Peyer's patch (tissue), 4 donors: ENCODE measurements at regions not wholly inside any gene's neighbourhood (a gene's known extent, or its start where the extent isn't known, plus 50 kb on each side); places are given as distances from the start of the nearest gene placed in this dataset.

Source experiments
- DNase-seq, 3 donors: peaks; one replicate each; pipeline ENCODE4 v3.0.0-alpha.2; 2017 to 2019
- H3K27ac ChIP-seq, 4 donors: fragments of 200-600 bp; sonication (generic); one replicate each; pipeline ENCODE4 v1.5.1; 2016 to 2019
- H3K27me3 ChIP-seq, 2 donors: fragments of 200-600 bp; sonication (generic); one replicate each; pipeline ENCODE4 v1.5.1; 2019
- H3K36me3 ChIP-seq, 3 donors: fragments of 200-600 bp; sonication (generic); one replicate each; pipeline ENCODE4 v1.5.1; 2016 to 2019
- H3K4me1 ChIP-seq, 4 donors: fragments of 200-600 bp; sonication (generic); one replicate each; pipeline ENCODE4 v1.5.1; 2016 to 2019
- H3K4me3 ChIP-seq, 4 donors: fragments of 200-600 bp; sonication (generic); 1 replicate in 3 of 4; 2 replicates in 1 of 4; pipeline ENCODE4 v1.5.1; 2016 to 2019; ENCODE audit warnings: mild to moderate bottlenecking in 1 of 4
- H3K9me3 ChIP-seq, 4 donors: fragments of 200-600 bp; sonication (generic); one replicate each; pipeline ENCODE4 v1.5.1; 2016 to 2019; ENCODE audit warnings: mild to moderate bottlenecking in 1 of 4
- CTCF ChIP-seq, 6 experiments: fragments of 450-650 bp in 4 of 6; fragments of 200-600 bp in 2 of 6; sonication (generic) in 1 of 6; IDR thresholded peaks; one replicate each; pipeline ENCODE4 v1.5.1; 2017 to 2019; ENCODE audit warnings: antibody characterized with exemption in 6 of 6, mild to moderate bottlenecking in 3 of 6, moderate library complexity in 1 of 6
- POLR2A ChIP-seq, 2 donors: fragments of 450-650 bp; IDR thresholded peaks; one replicate each; pipeline ENCODE4 v1.5.1; 2017; ENCODE audit warnings: antibody characterized with exemption in 2 of 2, mild to moderate bottlenecking in 2 of 2, moderate library complexity in 2 of 2

GRCh38 chr7:85489498-85489897, 302.6 kb upstream of the SEMA3D start:
- no peaks in the 10 kb centered on the region for H3K4me1 ChIP-seq
- H3K9me3 ChIP-seq: no peaks in the 10 kb centered on the region
- no peaks in the 10 kb centered on the region for H3K27me3 ChIP-seq
- TF ChIP-seq POLR2A (IDR thresholded peaks at IDR 0.05) (no peak), CTCF (IDR thresholded peaks at IDR 0.05) (no peak)
- no peak overlapping the region for H3K4me3 ChIP-seq
- no peak for DNase-seq
- no peak overlapping the region for H3K27ac ChIP-seq
- H3K36me3 ChIP-seq: no peaks in the 10 kb centered on the region

GRCh38 chr7:85488406-85488805, 301.6 kb upstream of the SEMA3D start:
- Histone ChIP-seq H3K4me3 (no peak overlapping the region), H3K27me3 (no peaks in the 10 kb centered on the region), H3K9me3 (no peaks in the 10 kb centered on the region), H3K4me1 (no peaks in the 10 kb centered on the region), H3K36me3 (no peaks in the 10 kb centered on the region), H3K27ac (no peak overlapping the region)
- TF ChIP-seq POLR2A (IDR thresholded peaks at IDR 0.05): no peak
- TF ChIP-seq CTCF (IDR thresholded peaks at IDR 0.05): no peak
- DNase-seq: no peak

- Histone ChIP-seq H3K27ac (no peak overlapping the region), H3K4me3 (no peak overlapping the region), H3K36me3 (no peaks in the 10 kb centered on the region), H3K9me3 (no peaks in the 10 kb centered on the region), H3K4me1 (no peaks in the 10 kb centered on the region), H3K27me3 (no peaks in the 10 kb centered on the region)
- DNase-seq: no peak
- no peak for TF ChIP-seq POLR2A (IDR thresholded peaks at IDR 0.05)
- no peak for TF ChIP-seq CTCF (IDR thresholded peaks at IDR 0.05)
Observed at GRCh38 chr7:85483177-85483576, 296.3 kb upstream of the SEMA3D start.

- TF ChIP-seq CTCF (IDR thresholded peaks at IDR 0.05) (no peak), POLR2A (IDR thresholded peaks at IDR 0.05) (no peak)
Observed at GRCh38 chr7:85480666-85481065, 293.8 kb upstream of the SEMA3D start.

GRCh38 chr7:85479918-85480643, 293.2 kb upstream of the SEMA3D start:
- no peak for DNase-seq
- H3K9me3 ChIP-seq: no peaks in the 10 kb centered on the region
- no peak overlapping the region for H3K27ac ChIP-seq
- H3K27me3 ChIP-seq: no peaks in the 10 kb centered on the region
- H3K4me1 ChIP-seq: no peaks in the 10 kb centered on the region
- H3K36me3 ChIP-seq: no peaks in the 10 kb centered on the region
- TF ChIP-seq POLR2A (IDR thresholded peaks at IDR 0.05) (no peak), CTCF (IDR thresholded peaks at IDR 0.05) (no peak)
- H3K4me3 ChIP-seq: no peak overlapping the region

More at GRCh38 chr7:85480666-85481065, 293.8 kb upstream of the SEMA3D start:
- Histone ChIP-seq H3K9me3 (no peaks in the 10 kb centered on the region), H3K4me3 (no peak overlapping the region), H3K27ac (no peak overlapping the region), H3K4me1 (no peaks in the 10 kb centered on the region), H3K36me3 (no peaks in the 10 kb centered on the region), H3K27me3 (no peaks in the 10 kb centered on the region)
- no peak for DNase-seq
